Astrocyte (in vitro differentiated cells and primary cell): ENCODE measurements at regions not wholly inside any gene's neighbourhood (a gene's known extent, or its start where the extent isn't known, plus 50 kb on each side); places are given as distances from the start of the nearest gene placed in this dataset.

Experiments used
- DNase-seq: peaks from one replicate; pipeline ENCODE4 v3.0.0-alpha.2; 2010; ENCODE audit warnings: low read depth
- FAIRE-seq: peaks from 2 replicates; lab custom pipeline; 2011; peaks lifted over from hg19 to GRCh38; lab: Jason Lieb, UNC
- H2AFZ ChIP-seq: 2 replicates; pipeline ENCODE4 v1.6.0; 2012; ENCODE audit warnings: low read depth, low read length, inconsistent platforms
- H3K27ac ChIP-seq: 2 replicates; pipeline ENCODE4 v1.5.1; 2011; ENCODE audit warnings: low read depth, low read length, inconsistent platforms
- H3K27me3 ChIP-seq: 2 replicates; pipeline ENCODE4 v1.6.0; 2011; ENCODE audit warnings: low read length, inconsistent platforms; ENCODE audit not compliant: insufficient read depth
- H3K36me3 ChIP-seq: 2 replicates; pipeline ENCODE4 v1.5.1; 2011; ENCODE audit warnings: low read length, inconsistent platforms; ENCODE audit not compliant: insufficient read depth
- H3K4me1 ChIP-seq: 2 replicates; pipeline ENCODE4 v1.5.1; 2011; ENCODE audit warnings: low read length, inconsistent platforms; ENCODE audit not compliant: insufficient read depth
- H3K4me2 ChIP-seq: 2 replicates; pipeline ENCODE4 v1.6.0; 2012; ENCODE audit warnings: low read length, inconsistent platforms
- H3K4me3 ChIP-seq: 2 replicates; pipeline ENCODE4 v1.5.1; 2011; ENCODE audit warnings: low read depth, mild to moderate bottlenecking, low read length, inconsistent platforms; ENCODE audit not compliant: insufficient read depth
- H3K79me2 ChIP-seq: 2 replicates; pipeline ENCODE4 v1.6.0; 2012; ENCODE audit warnings: mild to moderate bottlenecking, low read length, inconsistent platforms; ENCODE audit not compliant: insufficient read depth
- H3K9ac ChIP-seq: 2 replicates; pipeline ENCODE4 v1.6.0; 2012; ENCODE audit warnings: mild to moderate bottlenecking, low read length, inconsistent platforms
- H3K9me3 ChIP-seq: 2 replicates; pipeline ENCODE4 v1.5.1; 2012; ENCODE audit warnings: low read depth, mild to moderate bottlenecking, low read length, inconsistent platforms; ENCODE audit not compliant: insufficient read depth
- H4K20me1 ChIP-seq: 2 replicates; pipeline ENCODE4 v1.6.0; 2012; ENCODE audit warnings: low read length, inconsistent platforms; ENCODE audit not compliant: insufficient read depth
- H3K27ac Mint-ChIP-seq: one replicate; pipeline ENCODE4 v1.8.0; 2021; ENCODE audit warnings: mild to moderate bottlenecking, mixed read lengths; ENCODE audit not compliant: unreplicated experiment
- H3K27me3 Mint-ChIP-seq: one replicate; pipeline ENCODE4 v1.8.0; 2021; ENCODE audit warnings: low read depth, mixed read lengths; ENCODE audit not compliant: unreplicated experiment
- H3K36me3 Mint-ChIP-seq: one replicate; pipeline ENCODE4 v1.8.0; 2021; ENCODE audit warnings: low read depth, mixed read lengths; ENCODE audit not compliant: unreplicated experiment
- H3K4me1 Mint-ChIP-seq: one replicate; pipeline ENCODE4 v1.8.0; 2021; ENCODE audit warnings: low read depth, mixed read lengths; ENCODE audit not compliant: unreplicated experiment
- H3K4me3 Mint-ChIP-seq: one replicate; pipeline ENCODE4 v1.8.0; 2021; ENCODE audit warnings: mild to moderate bottlenecking, moderate library complexity, mixed read lengths; ENCODE audit not compliant: unreplicated experiment
- H3K9me3 Mint-ChIP-seq: one replicate; pipeline ENCODE4 v1.8.0; 2021; ENCODE audit warnings: mild to moderate bottlenecking, mixed read lengths; ENCODE audit not compliant: unreplicated experiment
- EZH2 ChIP-seq: IDR thresholded peaks from 2 replicates; pipeline ENCODE4 v1.6.1; 2012; ENCODE audit warnings: mild to moderate bottlenecking, low read length, inconsistent platforms; ENCODE audit not compliant: insufficient read depth
- TF ChIP-seq, protein P1 (sequence below): IDR thresholded peaks from 2 replicates; pipeline ENCODE4 v1.5.1; 2011; ENCODE audit warnings: low read depth, mild to moderate bottlenecking, inconsistent platforms, low read length, moderate library complexity; ENCODE audit not compliant: insufficient read depth

DNA sequence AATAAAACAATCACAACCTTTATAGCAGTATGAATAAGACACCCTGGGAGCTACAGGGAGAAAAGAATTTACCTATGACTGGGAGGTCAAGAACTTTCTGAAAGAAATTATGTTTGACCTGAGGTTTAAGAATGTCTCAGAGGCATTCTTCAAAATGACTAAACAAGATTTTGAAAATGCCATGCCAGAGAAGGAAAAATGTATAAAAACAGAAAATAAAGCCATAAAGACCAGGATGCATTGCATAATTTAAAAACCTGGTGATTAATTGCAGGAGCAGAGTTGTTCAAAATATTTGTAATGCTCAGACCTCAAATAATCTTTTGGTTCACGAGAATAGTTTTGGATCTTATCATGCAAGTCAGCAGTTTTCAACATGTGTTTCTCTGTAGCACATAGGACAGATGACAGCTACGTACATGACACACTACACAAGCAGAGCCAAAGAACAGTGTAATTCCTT, 954.7 kb upstream of the ARRDC3 start:
- H3K4me3 ChIP-seq = no peak overlapping the region

GRCh38 chr5:92332039-92332438, 948.9 kb upstream of the ARRDC3 start:
- TF ChIP-seq, protein P1, sequence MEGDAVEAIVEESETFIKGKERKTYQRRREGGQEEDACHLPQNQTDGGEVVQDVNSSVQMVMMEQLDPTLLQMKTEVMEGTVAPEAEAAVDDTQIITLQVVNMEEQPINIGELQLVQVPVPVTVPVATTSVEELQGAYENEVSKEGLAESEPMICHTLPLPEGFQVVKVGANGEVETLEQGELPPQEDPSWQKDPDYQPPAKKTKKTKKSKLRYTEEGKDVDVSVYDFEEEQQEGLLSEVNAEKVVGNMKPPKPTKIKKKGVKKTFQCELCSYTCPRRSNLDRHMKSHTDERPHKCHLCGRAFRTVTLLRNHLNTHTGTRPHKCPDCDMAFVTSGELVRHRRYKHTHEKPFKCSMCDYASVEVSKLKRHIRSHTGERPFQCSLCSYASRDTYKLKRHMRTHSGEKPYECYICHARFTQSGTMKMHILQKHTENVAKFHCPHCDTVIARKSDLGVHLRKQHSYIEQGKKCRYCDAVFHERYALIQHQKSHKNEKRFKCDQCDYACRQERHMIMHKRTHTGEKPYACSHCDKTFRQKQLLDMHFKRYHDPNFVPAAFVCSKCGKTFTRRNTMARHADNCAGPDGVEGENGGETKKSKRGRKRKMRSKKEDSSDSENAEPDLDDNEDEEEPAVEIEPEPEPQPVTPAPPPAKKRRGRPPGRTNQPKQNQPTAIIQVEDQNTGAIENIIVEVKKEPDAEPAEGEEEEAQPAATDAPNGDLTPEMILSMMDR = no peak
- TF ChIP-seq EZH2 = no peak
- Histone ChIP-seq H3K27ac (no peak overlapping the region), H3K4me1 (no peaks in the 10 kb centered on the region), H3K9me3 (no peaks in the 10 kb centered on the region), H3K9ac (no peak overlapping the region), H3K36me3 (no peaks in the 10 kb centered on the region), H4K20me1 (no peaks in the 10 kb centered on the region), H2AFZ (no peak overlapping the region), H3K27me3 (no peaks in the 10 kb centered on the region), H3K4me2 (no peak overlapping the region), H3K79me2 (no peaks in the 10 kb centered on the region), H3K4me3 (no peak overlapping the region)
- Mint-ChIP-seq H3K27me3 (no peaks in the 10 kb centered on the region), H3K27ac (no peak overlapping the region), H3K36me3 (no peaks in the 10 kb centered on the region), H3K4me3 (no peak overlapping the region), H3K4me1 (no peaks in the 10 kb centered on the region), H3K9me3 (no peaks in the 10 kb centered on the region)
- FAIRE-seq = no peak
- DNase-seq = peak; percentile 57

More for the DNA sequence above, 954.7 kb upstream of the ARRDC3 start:
- Histone ChIP-seq H4K20me1 (no peaks in the 10 kb centered on the region), H3K4me1 (no peaks in the 10 kb centered on the region), H3K36me3 (no peaks in the 10 kb centered on the region), H3K79me2 (no peaks in the 10 kb centered on the region), H3K9ac (no peak overlapping the region), H2AFZ (no peak overlapping the region), H3K4me2 (no peak overlapping the region), H3K9me3 (no peaks in the 10 kb centered on the region), H3K27me3 (no peaks in the 10 kb centered on the region), H3K27ac (no peak overlapping the region)
- H3K4me3 Mint-ChIP-seq = no peak overlapping the region
- H3K27me3 Mint-ChIP-seq = no peaks in the 10 kb centered on the region
- H3K9me3 Mint-ChIP-seq = no peaks in the 10 kb centered on the region
- peak; percentile 82 for DNase-seq
- no peak for FAIRE-seq
- peaks cover 4% of the 10 kb centered on the region for H3K4me1 Mint-ChIP-seq
- H3K27ac Mint-ChIP-seq = no peak overlapping the region
- TF ChIP-seq, protein P1 = no peak
- TF ChIP-seq EZH2 = no peak
- H3K36me3 Mint-ChIP-seq = no peaks in the 10 kb centered on the region

- Mint-ChIP-seq H3K36me3 (no peaks in the 10 kb centered on the region), H3K27me3 (no peaks in the 10 kb centered on the region), H3K27ac (no peak overlapping the region), H3K9me3 (no peaks in the 10 kb centered on the region), H3K4me1 (no peaks in the 10 kb centered on the region), H3K4me3 (no peak overlapping the region)
- H2AFZ ChIP-seq = no peak overlapping the region
- no peaks in the 10 kb centered on the region for H3K36me3 ChIP-seq
- H3K9me3 ChIP-seq = no peaks in the 10 kb centered on the region
- H3K9ac ChIP-seq = no peak overlapping the region
- no peaks in the 10 kb centered on the region for H3K27me3 ChIP-seq
- no peak overlapping the region for H3K4me2 ChIP-seq
- no peaks in the 10 kb centered on the region for H3K4me1 ChIP-seq
- H3K27ac ChIP-seq = no peak overlapping the region
- no peaks in the 10 kb centered on the region for H3K79me2 ChIP-seq
- FAIRE-seq (no peak), DNase-seq (no peak)
- no peak for TF ChIP-seq EZH2
- TF ChIP-seq, protein P1 = no peak
- H3K4me3 ChIP-seq = no peak overlapping the region
- H4K20me1 ChIP-seq = no peaks in the 10 kb centered on the region
These were observed 947.2 kb upstream of the ARRDC3 start for GRCh38 chr5:92330365-92330764.
